Sigmoid colon (tissue), 3 donors: ENCODE measurements at regions not wholly inside any gene's neighbourhood (a gene's known extent, or its start where the extent isn't known, plus 50 kb on each side); places are given as distances from the start of the nearest gene placed in this dataset.

ENCODE experiments used
- CTCF ChIP-seq, 4 experiments: fragments of 450-650 bp in 3 of 4; fragments of 200-600 bp in 1 of 4; IDR thresholded peaks; one replicate each; pipeline ENCODE4 v1.5.1; 2016 to 2019; ENCODE audit warnings: antibody characterized with exemption in 4 of 4, mild to moderate bottlenecking in 3 of 4, moderate library complexity in 2 of 4
- POLR2A ChIP-seq, 2 donors: fragments of 450-650 bp; IDR thresholded peaks; one replicate each; pipeline ENCODE4 v1.6.1; 2016; ENCODE audit warnings: antibody characterized with exemption in 2 of 2, mild to moderate bottlenecking in 2 of 2, moderate library complexity in 2 of 2

- TF ChIP-seq CTCF (IDR thresholded peaks at IDR 0.05) (no peak), POLR2A (IDR thresholded peaks at IDR 0.05) (no peak)
These were observed 391.0 kb downstream of the TFAP2B start for GRCh38 chr6:51209651-51210050.
